GM21619 (cell line): ENCODE measurements at regions not wholly inside any gene's neighbourhood (a gene's known extent, or its start where the extent isn't known, plus 50 kb on each side); places are given as distances from the start of the nearest gene placed in this dataset.

Experiments used
- ATAC-seq: cut with Tn5 transposase; IDR thresholded peaks from one replicate; pipeline ENCODE4 v1.9.1; 2021; ENCODE audit not compliant: unreplicated experiment

DNA sequence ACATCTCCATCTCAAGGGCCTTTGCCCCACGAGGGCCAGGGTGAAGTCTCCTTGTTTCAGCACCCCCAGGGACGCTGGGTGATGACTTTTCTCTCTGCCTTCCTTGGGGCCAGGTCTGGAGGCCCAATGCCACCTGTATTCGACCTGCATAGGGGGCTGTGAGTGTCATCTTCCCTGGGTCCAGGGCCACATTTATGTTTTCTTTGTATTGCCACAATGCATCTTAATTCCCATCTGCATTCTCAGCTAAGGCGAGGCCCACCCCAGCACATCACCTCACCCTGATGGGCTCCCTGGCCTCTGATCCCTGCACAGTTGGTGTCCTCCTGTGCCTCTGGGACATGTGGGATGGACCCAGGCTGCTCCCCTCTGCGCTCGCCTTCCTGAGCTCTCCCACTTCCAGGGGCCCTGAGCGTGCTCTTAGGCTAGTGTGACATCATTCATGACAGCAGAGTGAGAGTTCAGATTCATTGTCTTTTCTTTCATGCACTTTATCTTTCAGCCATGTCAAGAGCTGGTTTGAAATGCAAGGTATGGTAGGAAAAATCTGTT, 122.0 kb upstream of the COPS8 start:
- ATAC-seq = no peak

GRCh38 chr2:236964291-236964690, 121.4 kb upstream of the COPS8 start:
- no peak for ATAC-seq

- ATAC-seq = no peak
Measured at GRCh38 chr2:236965021-236965840, 120.5 kb upstream of the COPS8 start.

DNA sequence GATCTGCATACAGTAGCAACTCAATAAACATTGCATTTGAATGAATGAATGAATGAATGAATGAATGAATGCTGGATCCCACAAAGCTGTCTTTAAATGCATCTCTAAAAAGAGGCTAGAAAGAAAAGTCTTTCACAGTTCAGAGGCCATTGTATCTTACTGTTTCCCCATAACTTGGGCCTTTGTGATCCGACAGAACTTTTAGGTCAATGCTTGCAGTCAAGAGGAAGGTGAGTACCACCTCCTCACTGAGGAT, 119.9 kb upstream of the COPS8 start:
- ATAC-seq = no peak

GRCh38 chr2:236967499-236967783, 118.2 kb upstream of the COPS8 start:
- ATAC-seq = no peak

DNA sequence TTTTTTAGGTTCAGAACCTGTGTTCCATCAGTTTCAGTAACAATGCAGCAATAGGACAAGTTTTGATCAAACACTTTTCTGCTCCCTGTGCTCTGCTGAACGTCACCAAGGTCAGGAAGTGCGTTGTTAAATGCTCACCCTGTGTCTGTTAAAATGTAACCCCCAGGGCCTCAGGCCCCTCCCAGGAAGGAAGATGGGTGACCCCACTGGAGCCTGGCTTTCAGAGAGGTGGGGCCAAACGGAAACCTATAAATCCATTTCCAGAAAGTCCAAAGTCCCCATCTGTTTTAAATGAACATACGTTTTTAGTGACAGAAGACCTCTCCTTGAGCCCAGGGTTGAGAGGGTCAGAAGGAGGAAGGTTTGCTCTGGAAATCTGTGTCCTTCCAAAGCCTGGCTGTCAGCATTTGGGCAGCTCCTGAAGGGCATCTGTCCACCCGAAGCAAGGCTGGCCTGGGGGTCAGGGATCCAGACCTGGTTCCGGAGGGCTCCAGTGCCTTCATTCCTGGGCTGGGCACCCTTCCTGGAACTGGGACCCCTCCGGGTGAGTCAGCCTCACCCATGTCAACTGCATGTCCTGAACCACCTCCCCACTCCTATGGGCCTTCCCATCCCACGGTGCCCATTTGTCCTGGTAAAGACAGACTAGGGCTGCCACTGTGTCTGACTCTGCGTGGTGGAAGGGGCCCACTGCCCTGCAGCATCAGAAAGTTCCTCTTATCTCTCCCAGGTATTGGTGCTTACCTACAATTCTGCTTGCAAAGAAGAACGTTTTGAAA, 117.4 kb upstream of the COPS8 start:
- peak; percentile 66 for ATAC-seq

GRCh38 chr2:236968880-236969534, 116.7 kb upstream of the COPS8 start:
- ATAC-seq = no peak

- no peak for ATAC-seq
Measured at GRCh38 chr2:236969767-236970655, 115.7 kb upstream of the COPS8 start.

DNA sequence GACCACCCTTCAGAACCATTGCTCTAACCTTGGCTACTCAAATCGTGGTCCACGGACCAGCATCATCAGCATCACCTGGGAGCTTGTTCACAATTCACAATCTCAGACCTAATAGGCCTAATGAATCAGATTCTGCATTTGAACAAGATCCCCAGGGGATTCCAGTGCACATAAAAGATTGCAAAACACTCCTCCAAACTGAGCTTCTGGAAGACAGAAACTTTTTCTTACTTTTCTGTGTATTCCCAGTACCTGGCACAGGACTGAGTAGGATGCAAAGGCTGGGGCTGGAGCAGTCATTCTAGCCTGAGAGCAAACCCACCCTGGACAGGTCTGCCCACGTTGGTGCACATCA, 115.1 kb upstream of the COPS8 start:
- no peak for ATAC-seq

- ATAC-seq = no peak
Measured at GRCh38 chr2:236971131-236971821, 114.4 kb upstream of the COPS8 start.

- ATAC-seq = no peak
Measured at GRCh38 chr2:236971919-236972381, 113.7 kb upstream of the COPS8 start.

- ATAC-seq = no peak
Measured at GRCh38 chr2:236972491-236973342, 113.0 kb upstream of the COPS8 start.

- ATAC-seq = no peak
Measured at GRCh38 chr2:236973343-236973980, 112.2 kb upstream of the COPS8 start.

- no peak for ATAC-seq
Measured at GRCh38 chr2:236974148-236974547, 111.5 kb upstream of the COPS8 start.

- ATAC-seq = no peak
Measured at GRCh38 chr2:236974752-236975151, 110.9 kb upstream of the COPS8 start.

GRCh38 chr2:236975766-236976165, 109.9 kb upstream of the COPS8 start:
- ATAC-seq = no peak

GRCh38 chr2:236976266-236977062, 109.2 kb upstream of the COPS8 start:
- no peak for ATAC-seq
